GM12892 (cell line): ENCODE measurements at regions not wholly inside any gene's neighbourhood (a gene's known extent, or its start where the extent isn't known, plus 50 kb on each side); places are given as distances from the start of the nearest gene placed in this dataset.

ENCODE experiments used
- POLR2A ChIP-seq: IDR thresholded peaks from 2 replicates; pipeline ENCODE4 v1.6.1; 2011; ENCODE audit warnings: low read depth, low read length, control low read depth
- POLR2AphosphoS5 ChIP-seq: IDR thresholded peaks from 2 replicates; pipeline ENCODE4 v1.6.1; 2011; ENCODE audit warnings: low read depth, low read length, control low read depth

- no peak for TF ChIP-seq POLR2AphosphoS5
- TF ChIP-seq POLR2A = no peak
Observed at GRCh38 chr13:95385798-95386197, 84.5 kb upstream of the ABCC4 start.
